Endothelial cell (in vitro differentiated cells): ENCODE measurements at regions not wholly inside any gene's neighbourhood (a gene's known extent, or its start where the extent isn't known, plus 50 kb on each side); places are given as distances from the start of the nearest gene placed in this dataset.
"Not testable (repeated sequence)": the region's sequence is repeated elsewhere in the genome, so short reads cannot be mapped to it uniquely, and the experiment has no call there.

Experiments
- DNase-seq: peaks from one replicate; pipeline ENCODE4 v3.0.0; 2021; ENCODE audit warnings: low spot score
- H3K27ac Mint-ChIP-seq: one replicate; pipeline ENCODE4 v1.8.0; 2021; ENCODE audit warnings: mixed read lengths, inconsistent platforms; ENCODE audit not compliant: unreplicated experiment
- H3K27me3 Mint-ChIP-seq: one replicate; pipeline ENCODE4 v1.8.0; 2021; ENCODE audit warnings: mild to moderate bottlenecking, moderate library complexity, mixed read lengths, inconsistent platforms; ENCODE audit not compliant: unreplicated experiment
- H3K36me3 Mint-ChIP-seq: one replicate; pipeline ENCODE4 v1.8.0; 2021; ENCODE audit warnings: mild to moderate bottlenecking, low read depth, mixed read lengths, inconsistent platforms; ENCODE audit not compliant: unreplicated experiment
- H3K4me1 Mint-ChIP-seq: one replicate; pipeline ENCODE4 v1.8.0; 2021; ENCODE audit warnings: mild to moderate bottlenecking, mixed read lengths, inconsistent platforms; ENCODE audit not compliant: unreplicated experiment
- H3K4me3 Mint-ChIP-seq: one replicate; pipeline ENCODE4 v1.8.0; 2021; ENCODE audit warnings: mild to moderate bottlenecking, mixed read lengths, inconsistent platforms; ENCODE audit not compliant: unreplicated experiment
- H3K9me3 Mint-ChIP-seq: one replicate; pipeline ENCODE4 v1.8.0; 2021; ENCODE audit warnings: mixed read lengths, inconsistent platforms; ENCODE audit not compliant: unreplicated experiment
- CTCF ChIP-seq: fragments of 200-600 bp; sonication (generic); IDR thresholded peaks from one replicate; pipeline ENCODE4 v1.5.0; 2021; ENCODE audit warnings: antibody characterized with exemption; ENCODE audit not compliant: unreplicated experiment

- DNase-seq: no peak
- H3K27ac Mint-ChIP-seq: no peak overlapping the region
- no peaks in the 10 kb centered on the region for H3K4me1 Mint-ChIP-seq
- H3K9me3 Mint-ChIP-seq: peaks cover 35% of the 10 kb centered on the region
- no peak overlapping the region for H3K4me3 Mint-ChIP-seq
- no peaks in the 10 kb centered on the region for H3K27me3 Mint-ChIP-seq
- no peak for TF ChIP-seq CTCF
- peaks cover 2% of the 10 kb centered on the region for H3K36me3 Mint-ChIP-seq
These were observed 2139.4 kb downstream of the TP53TG3F start for GRCh38 chr16:35598696-35599332.

GRCh38 chr16:35599429-35600160, 2140.2 kb downstream of the TP53TG3F start:
- no peak for DNase-seq
- Mint-ChIP-seq H3K36me3 (no peaks in the 10 kb centered on the region), H3K4me1 (no peaks in the 10 kb centered on the region), H3K9me3 (peaks cover 29% of the 10 kb centered on the region), H3K4me3 (no peak overlapping the region), H3K27ac (no peak overlapping the region), H3K27me3 (no peaks in the 10 kb centered on the region)
- TF ChIP-seq CTCF: no peak

- not testable (repeated sequence) for H3K27ac Mint-ChIP-seq, H3K27me3 Mint-ChIP-seq, DNase-seq, H3K4me1 Mint-ChIP-seq, H3K4me3 Mint-ChIP-seq, H3K36me3 Mint-ChIP-seq
- H3K9me3 Mint-ChIP-seq: peaks cover 28% of the 10 kb centered on the region
These were observed 2140.7 kb downstream of the TP53TG3F start for GRCh38 chr16:35600161-35600555.

GRCh38 chr16:35602116-35602515, 2142.7 kb downstream of the TP53TG3F start:
- no peak for TF ChIP-seq CTCF
- H3K27me3 Mint-ChIP-seq: no peaks in the 10 kb centered on the region
- H3K4me3 Mint-ChIP-seq: no peak overlapping the region
- no peak overlapping the region for H3K27ac Mint-ChIP-seq
- no peaks in the 10 kb centered on the region for H3K4me1 Mint-ChIP-seq
- H3K36me3 Mint-ChIP-seq: no peaks in the 10 kb centered on the region
- DNase-seq: no peak
- peaks cover 20% of the 10 kb centered on the region for H3K9me3 Mint-ChIP-seq

GRCh38 chr16:35603371-35603770, 2144.0 kb downstream of the TP53TG3F start:
- H3K4me1 Mint-ChIP-seq, H3K27me3 Mint-ChIP-seq, H3K27ac Mint-ChIP-seq, DNase-seq, H3K4me3 Mint-ChIP-seq, H3K36me3 Mint-ChIP-seq: not testable (repeated sequence)
- peaks cover 17% of the 10 kb centered on the region for H3K9me3 Mint-ChIP-seq

- H3K4me1 Mint-ChIP-seq: no peaks in the 10 kb centered on the region
- H3K27me3 Mint-ChIP-seq: no peaks in the 10 kb centered on the region
- no peak for TF ChIP-seq CTCF
- no peak for DNase-seq
- H3K4me3 Mint-ChIP-seq: no peak overlapping the region
- no peak overlapping the region for H3K27ac Mint-ChIP-seq
- H3K36me3 Mint-ChIP-seq: no peaks in the 10 kb centered on the region
- peaks cover 9% of the 10 kb centered on the region for H3K9me3 Mint-ChIP-seq
These were observed 2146.5 kb downstream of the TP53TG3F start for GRCh38 chr16:35605921-35606320.

- H3K9me3 Mint-ChIP-seq: peaks cover 28% of the 10 kb centered on the region
- H3K36me3 Mint-ChIP-seq: not testable (repeated sequence)
These were observed 2155.5 kb downstream of the TP53TG3F start for GRCh38 chr16:35614883-35615282.

GRCh38 chr16:35619176-35619575, 2159.8 kb downstream of the TP53TG3F start:
- H3K36me3 Mint-ChIP-seq, H3K27me3 Mint-ChIP-seq, H3K27ac Mint-ChIP-seq, H3K4me1 Mint-ChIP-seq, DNase-seq, H3K4me3 Mint-ChIP-seq: not testable (repeated sequence)
- peaks cover 47% of the 10 kb centered on the region for H3K9me3 Mint-ChIP-seq

More at GRCh38 chr16:35614883-35615282, 2155.5 kb downstream of the TP53TG3F start:
- DNase-seq, H3K4me1 Mint-ChIP-seq, H3K27me3 Mint-ChIP-seq, H3K4me3 Mint-ChIP-seq, H3K27ac Mint-ChIP-seq: not testable (repeated sequence)
